Right atrium auricular region (tissue), 2 donors: ENCODE measurements at regions not wholly inside any gene's neighbourhood (a gene's known extent, or its start where the extent isn't known, plus 50 kb on each side); places are given as distances from the start of the nearest gene placed in this dataset.
"Not testable (repeated sequence)": the region's sequence is repeated elsewhere in the genome, so short reads cannot be mapped to it uniquely, and the experiment has no call there.

ENCODE experiments used
- DNase-seq: peaks from one replicate; pipeline ENCODE4 v3.0.0-alpha.2; 2019; ENCODE audit warnings: low spot score
- H3K27ac ChIP-seq, 2 donors: fragments of 200-600 bp; sonication (generic); 1 replicate in 1 of 2; 2 replicates in 1 of 2; pipeline ENCODE4 v1.5.1; 2016 to 2019
- H3K27me3 ChIP-seq, 2 donors: fragments of 200-600 bp; sonication (generic); one replicate each; pipeline versions ENCODE4 v1.5.1 to v1.6.0; 2017 to 2019
- H3K36me3 ChIP-seq: fragments of 200-600 bp; sonication (generic); one replicate; pipeline ENCODE4 v1.5.1; 2016
- H3K4me1 ChIP-seq, 2 donors: fragments of 200-600 bp; sonication (generic); one replicate each; pipeline versions ENCODE4 v1.5.1 to v1.6.0; 2017 to 2019
- H3K4me3 ChIP-seq, 2 donors: fragments of 200-600 bp; sonication (generic); 1 replicate in 1 of 2; 2 replicates in 1 of 2; pipeline ENCODE4 v1.5.1; 2017 to 2019; ENCODE audit warnings: mild to moderate bottlenecking in 1 of 2, moderate library complexity in 1 of 2
- H3K9me3 ChIP-seq, 2 donors: fragments of 200-600 bp; sonication (generic); one replicate each; pipeline ENCODE4 v1.5.1; 2019
- TF ChIP-seq, protein P1 (sequence below), 2 donors: fragments of 200-600 bp; sonication (generic); IDR thresholded peaks; one replicate each; pipeline ENCODE4 v1.5.1; 2019; ENCODE audit warnings: antibody characterized with exemption in 2 of 2

- DNase-seq: no peak
- Histone ChIP-seq H3K27ac (no peak overlapping the region), H3K36me3 (no peaks in the 10 kb centered on the region), H3K9me3 (no peaks in the 10 kb centered on the region), H3K4me3 (no peak overlapping the region), H3K4me1 (no peaks in the 10 kb centered on the region), H3K27me3 (no peaks in the 10 kb centered on the region)
- TF ChIP-seq, protein P1, sequence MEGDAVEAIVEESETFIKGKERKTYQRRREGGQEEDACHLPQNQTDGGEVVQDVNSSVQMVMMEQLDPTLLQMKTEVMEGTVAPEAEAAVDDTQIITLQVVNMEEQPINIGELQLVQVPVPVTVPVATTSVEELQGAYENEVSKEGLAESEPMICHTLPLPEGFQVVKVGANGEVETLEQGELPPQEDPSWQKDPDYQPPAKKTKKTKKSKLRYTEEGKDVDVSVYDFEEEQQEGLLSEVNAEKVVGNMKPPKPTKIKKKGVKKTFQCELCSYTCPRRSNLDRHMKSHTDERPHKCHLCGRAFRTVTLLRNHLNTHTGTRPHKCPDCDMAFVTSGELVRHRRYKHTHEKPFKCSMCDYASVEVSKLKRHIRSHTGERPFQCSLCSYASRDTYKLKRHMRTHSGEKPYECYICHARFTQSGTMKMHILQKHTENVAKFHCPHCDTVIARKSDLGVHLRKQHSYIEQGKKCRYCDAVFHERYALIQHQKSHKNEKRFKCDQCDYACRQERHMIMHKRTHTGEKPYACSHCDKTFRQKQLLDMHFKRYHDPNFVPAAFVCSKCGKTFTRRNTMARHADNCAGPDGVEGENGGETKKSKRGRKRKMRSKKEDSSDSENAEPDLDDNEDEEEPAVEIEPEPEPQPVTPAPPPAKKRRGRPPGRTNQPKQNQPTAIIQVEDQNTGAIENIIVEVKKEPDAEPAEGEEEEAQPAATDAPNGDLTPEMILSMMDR (IDR thresholded peaks at IDR 0.05): no peak
Measured at GRCh38 chr1:224044420-224044819, 69.5 kb upstream of the FBXO28 start.

DNA sequence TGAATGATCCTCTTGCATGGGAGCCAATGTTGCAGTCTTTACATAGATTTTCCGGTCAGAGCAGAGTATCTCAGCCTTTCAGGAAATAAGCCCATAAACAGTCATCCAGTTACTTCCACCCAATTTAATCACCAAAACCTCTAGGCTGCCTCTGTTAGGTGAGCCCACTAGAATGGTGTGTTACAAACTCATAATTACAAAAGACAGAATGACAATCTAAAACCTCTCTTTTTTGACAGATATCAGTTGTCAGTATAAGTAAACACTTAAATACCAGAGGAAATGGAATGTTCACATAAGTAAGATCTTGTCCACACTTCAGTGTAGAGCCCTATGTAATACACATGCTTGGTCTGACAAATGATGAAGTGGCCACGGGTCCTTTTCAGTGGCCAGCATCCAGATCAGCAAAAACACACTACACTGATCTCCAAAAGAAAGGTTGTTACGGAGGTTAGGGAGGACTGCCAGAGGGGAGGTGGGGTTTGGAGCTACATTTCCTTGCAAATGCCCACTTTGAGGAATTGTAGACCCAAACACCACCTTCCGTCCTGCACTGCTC lies 71.3 kb upstream of the FBXO28 start:
- no peak overlapping the region for H3K4me3 ChIP-seq
- H3K36me3 ChIP-seq: no peaks in the 10 kb centered on the region
- H3K9me3 ChIP-seq: no peaks in the 10 kb centered on the region
- no peaks in the 10 kb centered on the region for H3K4me1 ChIP-seq
- H3K27me3 ChIP-seq: no peaks in the 10 kb centered on the region
- no peak overlapping the region for H3K27ac ChIP-seq
- TF ChIP-seq, protein P1 (IDR thresholded peaks at IDR 0.05): no peak
- DNase-seq: no peak

DNA sequence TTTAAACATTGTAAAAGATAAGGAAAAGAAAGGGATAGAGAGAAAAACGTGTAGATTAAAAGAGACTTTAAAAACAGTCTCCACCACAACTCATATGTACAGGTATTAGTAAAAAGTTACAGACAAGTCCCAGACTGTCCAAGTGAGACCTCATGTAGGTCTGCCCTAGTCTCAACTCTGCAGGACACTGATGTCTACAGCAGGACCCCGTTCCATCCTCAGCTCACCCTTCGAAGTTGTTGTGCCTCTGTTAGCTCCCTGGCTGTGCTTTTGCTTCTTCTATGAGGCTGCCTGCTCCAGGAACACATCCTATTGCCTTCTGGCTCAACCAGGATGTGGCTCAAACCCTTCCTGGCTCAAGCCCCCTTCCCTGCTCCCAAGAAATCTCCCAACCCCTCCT lies 72.9 kb upstream of the FBXO28 start:
- no peak overlapping the region for H3K4me3 ChIP-seq
- TF ChIP-seq, protein P1 (IDR thresholded peaks at IDR 0.05): no peak
- no peaks in the 10 kb centered on the region for H3K27me3 ChIP-seq
- no peaks in the 10 kb centered on the region for H3K36me3 ChIP-seq
- H3K4me1 ChIP-seq: no peaks in the 10 kb centered on the region
- no peak for DNase-seq
- no peak overlapping the region for H3K27ac ChIP-seq
- H3K9me3 ChIP-seq: no peaks in the 10 kb centered on the region

GRCh38 chr1:224040423-224040822 lies 73.5 kb upstream of the FBXO28 start:
- not testable (repeated sequence) for H3K36me3 ChIP-seq, H3K27me3 ChIP-seq, H3K27ac ChIP-seq, H3K4me3 ChIP-seq, DNase-seq, H3K9me3 ChIP-seq, H3K4me1 ChIP-seq

GRCh38 chr1:224040006-224040405 lies 73.9 kb upstream of the FBXO28 start:
- not testable (repeated sequence) for DNase-seq, H3K9me3 ChIP-seq, H3K4me3 ChIP-seq, H3K36me3 ChIP-seq, H3K27me3 ChIP-seq, H3K27ac ChIP-seq, H3K4me1 ChIP-seq

DNA sequence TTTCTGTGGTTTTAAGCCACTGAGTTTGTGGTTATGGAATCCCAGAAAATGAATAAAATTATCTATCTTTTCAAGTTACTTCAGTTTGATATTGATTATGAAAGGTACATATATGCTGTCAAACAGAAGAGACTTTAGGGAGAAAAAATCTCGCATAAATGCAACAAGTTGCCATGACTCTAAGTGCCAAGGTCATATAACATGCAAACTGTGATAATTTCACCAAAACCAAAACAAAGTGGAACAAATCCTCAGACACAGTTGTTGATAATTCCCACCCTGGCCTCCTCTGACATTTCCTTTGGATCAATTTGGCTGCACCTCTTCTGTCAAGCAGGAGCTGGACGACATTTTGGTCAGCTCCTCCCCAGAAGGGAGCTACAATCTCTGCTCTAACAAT lies 75.1 kb upstream of the FBXO28 start:
- DNase-seq, H3K36me3 ChIP-seq, H3K27ac ChIP-seq, H3K27me3 ChIP-seq, H3K4me1 ChIP-seq, H3K4me3 ChIP-seq, H3K9me3 ChIP-seq: not testable (repeated sequence)

DNA sequence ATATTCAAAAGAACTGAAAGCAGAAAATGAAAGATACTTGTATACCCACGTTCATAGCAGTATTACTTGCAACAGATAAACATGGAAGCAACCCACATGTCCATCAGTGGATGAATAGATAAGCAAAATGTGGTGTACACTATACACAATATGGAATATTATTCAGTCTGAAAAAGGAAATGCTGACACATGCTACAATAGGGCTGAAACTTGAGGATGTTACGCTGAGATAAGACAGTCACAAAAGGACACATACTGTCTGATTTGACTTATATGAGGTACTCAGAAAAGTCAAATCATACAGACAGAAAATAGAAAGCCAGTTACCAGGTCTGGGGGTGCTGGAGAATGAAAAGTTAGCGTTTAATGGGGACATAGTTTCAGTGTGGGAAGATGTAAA lies 76.5 kb upstream of the FBXO28 start:
- not testable (repeated sequence) for DNase-seq, H3K9me3 ChIP-seq, H3K4me1 ChIP-seq

DNA sequence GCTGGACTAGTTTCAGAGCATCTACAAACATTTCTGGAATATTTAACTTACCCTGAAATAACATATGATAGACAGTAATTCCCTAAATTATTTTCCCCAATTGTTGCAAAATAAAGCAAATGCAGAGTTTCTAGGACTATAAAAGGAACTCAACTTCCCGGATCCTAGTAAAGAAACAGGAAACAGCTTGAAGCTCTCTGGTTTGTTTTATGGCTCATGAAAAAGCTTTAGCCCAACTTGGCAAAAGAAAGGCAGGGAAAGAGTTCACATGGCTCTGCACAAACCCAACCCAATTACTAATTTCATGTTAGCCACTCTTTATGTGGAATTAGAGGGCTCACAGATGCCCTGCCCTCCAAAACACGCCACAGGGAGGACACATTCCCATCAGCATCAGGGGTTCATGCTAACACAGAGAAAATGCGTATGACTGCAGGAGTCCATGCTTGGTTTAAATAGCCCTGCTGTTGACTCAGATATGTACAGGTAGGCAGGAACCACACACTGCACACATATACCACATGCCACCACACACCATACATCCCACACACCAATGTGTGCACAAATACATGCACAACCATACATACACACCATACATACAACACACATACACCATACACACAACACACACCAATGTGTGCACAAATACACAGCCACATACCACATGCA lies 81.2 kb upstream of the FBXO28 start:
- H3K36me3 ChIP-seq, H3K27me3 ChIP-seq, DNase-seq, H3K4me3 ChIP-seq, H3K9me3 ChIP-seq, H3K27ac ChIP-seq, H3K4me1 ChIP-seq: not testable (repeated sequence)

More for the DNA sequence above, 76.5 kb upstream of the FBXO28 start:
- H3K27me3 ChIP-seq, H3K4me3 ChIP-seq, H3K36me3 ChIP-seq, H3K27ac ChIP-seq: not testable (repeated sequence)

DNA sequence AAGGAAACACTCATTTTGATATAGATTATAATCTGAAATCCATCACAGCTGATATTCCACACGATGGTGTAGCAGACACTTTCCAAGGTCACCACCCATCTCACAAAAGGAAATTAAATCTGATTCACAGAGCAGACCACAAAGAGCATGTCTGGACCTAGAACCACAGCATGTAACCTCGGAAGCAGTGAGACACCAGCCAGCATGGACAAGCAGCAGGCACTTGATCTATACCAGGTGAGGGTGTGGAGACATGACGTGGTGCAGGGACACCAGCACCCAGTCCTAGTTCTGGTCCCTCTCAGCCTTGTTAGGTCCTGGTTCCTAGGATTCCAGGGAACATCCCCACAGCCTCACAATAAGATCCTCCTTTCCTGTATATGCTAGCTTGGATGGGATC lies 81.9 kb upstream of the FBXO28 start:
- H3K4me3 ChIP-seq, H3K9me3 ChIP-seq, H3K36me3 ChIP-seq, DNase-seq, H3K4me1 ChIP-seq, H3K27ac ChIP-seq, H3K27me3 ChIP-seq: not testable (repeated sequence)

GRCh38 chr1:224030257-224030656 lies 83.7 kb upstream of the FBXO28 start:
- H3K4me1 ChIP-seq, H3K36me3 ChIP-seq: not testable (repeated sequence)

GRCh38 chr1:224029286-224030025 lies 84.5 kb upstream of the FBXO28 start:
- H3K9me3 ChIP-seq, H3K36me3 ChIP-seq, H3K4me3 ChIP-seq, DNase-seq, H3K4me1 ChIP-seq, H3K27ac ChIP-seq, H3K27me3 ChIP-seq: not testable (repeated sequence)

More at GRCh38 chr1:224030257-224030656, 83.7 kb upstream of the FBXO28 start:
- H3K27ac ChIP-seq, H3K27me3 ChIP-seq, DNase-seq, H3K9me3 ChIP-seq, H3K4me3 ChIP-seq: not testable (repeated sequence)

GRCh38 chr1:224028802-224029201 lies 85.1 kb upstream of the FBXO28 start:
- DNase-seq, H3K4me1 ChIP-seq, H3K36me3 ChIP-seq, H3K4me3 ChIP-seq, H3K9me3 ChIP-seq, H3K27ac ChIP-seq, H3K27me3 ChIP-seq: not testable (repeated sequence)
